ENCODE measurements at regions not wholly inside any gene's neighbourhood (a gene's known extent, or its start where the extent isn't known, plus 50 kb on each side); places are given as distances from the start of the nearest gene placed in this dataset.

DNA sequence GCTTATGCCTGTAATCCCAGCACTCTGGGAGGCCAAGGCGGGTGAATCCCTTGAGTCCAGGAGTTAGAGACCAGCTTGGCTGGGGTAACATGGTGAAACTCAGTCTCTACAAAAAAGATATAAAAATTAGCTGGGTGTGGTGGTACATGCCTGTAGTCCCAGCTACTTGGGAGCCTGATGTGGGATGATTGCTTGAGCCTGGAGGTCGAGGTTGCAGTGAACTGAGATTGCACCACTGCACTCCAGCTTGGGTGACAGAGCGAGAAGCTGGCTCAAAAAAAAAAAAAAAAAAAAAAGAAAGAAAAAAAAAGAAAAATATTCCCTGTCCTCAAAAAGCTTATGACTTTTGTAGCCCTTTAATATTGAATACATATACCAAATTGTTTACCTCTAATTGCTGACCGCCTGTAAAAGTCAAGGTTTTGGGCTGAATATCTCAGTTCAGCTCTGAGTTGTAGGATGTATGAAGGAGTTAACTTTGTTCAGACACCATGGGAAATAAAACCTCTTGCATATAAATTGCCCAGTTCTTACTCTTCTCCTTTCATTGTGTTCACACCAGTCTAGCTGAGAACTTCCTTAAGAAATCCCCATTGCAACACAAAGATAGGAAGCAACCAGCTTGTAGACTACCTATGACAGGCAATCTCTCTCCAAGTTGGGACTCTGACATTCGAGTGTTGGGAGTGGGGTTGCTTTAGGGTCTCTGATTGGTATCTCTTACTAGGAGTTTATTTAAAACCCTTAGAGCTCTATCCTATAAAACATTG lies 97.6 kb upstream of the RASGRP1 start (continued):
- TF ChIP-seq, protein P1, sequence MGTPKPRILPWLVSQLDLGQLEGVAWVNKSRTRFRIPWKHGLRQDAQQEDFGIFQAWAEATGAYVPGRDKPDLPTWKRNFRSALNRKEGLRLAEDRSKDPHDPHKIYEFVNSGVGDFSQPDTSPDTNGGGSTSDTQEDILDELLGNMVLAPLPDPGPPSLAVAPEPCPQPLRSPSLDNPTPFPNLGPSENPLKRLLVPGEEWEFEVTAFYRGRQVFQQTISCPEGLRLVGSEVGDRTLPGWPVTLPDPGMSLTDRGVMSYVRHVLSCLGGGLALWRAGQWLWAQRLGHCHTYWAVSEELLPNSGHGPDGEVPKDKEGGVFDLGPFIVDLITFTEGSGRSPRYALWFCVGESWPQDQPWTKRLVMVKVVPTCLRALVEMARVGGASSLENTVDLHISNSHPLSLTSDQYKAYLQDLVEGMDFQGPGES (IDR thresholded peaks at IDR 0.05; ENCODE audit: low read depth, low read length) = no peak
- TF ChIP-seq GATA2 (CRISPR knock-in tag; IDR thresholded peaks at IDR 0.05) = no peak

DNA sequence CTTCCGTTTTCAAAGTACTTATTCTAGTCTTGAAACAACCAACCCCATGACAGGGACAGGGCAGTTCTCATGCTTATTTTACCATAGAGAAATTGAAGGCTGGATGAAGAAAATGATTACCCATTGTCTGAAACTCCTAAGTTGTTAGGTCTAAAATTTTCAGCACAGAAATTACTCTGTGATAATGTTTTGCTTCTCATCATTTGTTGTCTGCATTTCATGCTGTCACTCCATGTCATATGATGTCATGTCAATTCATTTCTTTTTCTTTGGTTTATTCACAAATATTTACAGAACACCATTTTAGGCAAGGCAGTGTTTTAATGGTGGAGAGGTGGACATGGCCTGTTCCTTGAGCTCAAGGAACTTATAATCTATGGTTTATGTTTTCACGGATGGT lies 98.2 kb upstream of the RASGRP1 start:
- no peaks in the 10 kb centered on the region for H3K9me2 ChIP-seq
- H4K20me1 ChIP-seq (ENCODE audit: insufficient read depth) = no peaks in the 10 kb centered on the region
- TF ChIP-seq YY1 (IDR thresholded peaks at IDR 0.05; ENCODE audit: low read depth) (no peak), GABPA (IDR thresholded peaks at IDR 0.05; ENCODE audit: low read depth) (no peak), POLR2AphosphoS5 (IDR thresholded peaks at IDR 0.05; ENCODE audit: low read depth, low read length) (no peak), EP300 (IDR thresholded peaks at IDR 0.05; ENCODE audit: borderline replicate concordance in 1 of 2, low read depth in 1 of 2, low read length in 1 of 2) (no peak), ELF1 (IDR thresholded peaks at IDR 0.05) (no peak), SMC3 (IDR thresholded peaks at IDR 0.05; ENCODE audit: low read depth, low read length) (no peak), CHD2 (IDR thresholded peaks at IDR 0.05; ENCODE audit: low read length, partially characterized antibody) (no peak), EZH2phosphoT487 (IDR thresholded peaks at IDR 0.05; ENCODE audit: borderline replicate concordance, low read depth) (no peak), RCOR1 (IDR thresholded peaks at IDR 0.05; ENCODE audit: low read length) (no peak), NFIC (IDR thresholded peaks at IDR 0.05; ENCODE audit: borderline replicate concordance) (no peak), MEF2A (IDR thresholded peaks at IDR 0.05; ENCODE audit: borderline replicate concordance, low read depth) (no peak), FOXM1 (IDR thresholded peaks at IDR 0.05; ENCODE audit: low read depth) (no peak), FOXJ3 (CRISPR knock-in tag; IDR thresholded peaks at IDR 0.05) (no peak), TCF12 (IDR thresholded peaks at IDR 0.05) (no peak), TEAD4 (IDR thresholded peaks at IDR 0.05; ENCODE audit: borderline replicate concordance, insufficient read depth) (no peak)
- TF ChIP-seq, protein P2, sequence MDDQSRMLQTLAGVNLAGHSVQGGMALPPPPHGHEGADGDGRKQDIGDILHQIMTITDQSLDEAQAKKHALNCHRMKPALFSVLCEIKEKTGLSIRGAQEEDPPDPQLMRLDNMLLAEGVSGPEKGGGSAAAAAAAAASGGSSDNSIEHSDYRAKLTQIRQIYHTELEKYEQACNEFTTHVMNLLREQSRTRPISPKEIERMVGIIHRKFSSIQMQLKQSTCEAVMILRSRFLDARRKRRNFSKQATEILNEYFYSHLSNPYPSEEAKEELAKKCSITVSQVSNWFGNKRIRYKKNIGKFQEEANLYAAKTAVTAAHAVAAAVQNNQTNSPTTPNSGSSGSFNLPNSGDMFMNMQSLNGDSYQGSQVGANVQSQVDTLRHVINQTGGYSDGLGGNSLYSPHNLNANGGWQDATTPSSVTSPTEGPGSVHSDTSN (IDR thresholded peaks at IDR 0.05) = no peak
- TF ChIP-seq, protein P3, sequence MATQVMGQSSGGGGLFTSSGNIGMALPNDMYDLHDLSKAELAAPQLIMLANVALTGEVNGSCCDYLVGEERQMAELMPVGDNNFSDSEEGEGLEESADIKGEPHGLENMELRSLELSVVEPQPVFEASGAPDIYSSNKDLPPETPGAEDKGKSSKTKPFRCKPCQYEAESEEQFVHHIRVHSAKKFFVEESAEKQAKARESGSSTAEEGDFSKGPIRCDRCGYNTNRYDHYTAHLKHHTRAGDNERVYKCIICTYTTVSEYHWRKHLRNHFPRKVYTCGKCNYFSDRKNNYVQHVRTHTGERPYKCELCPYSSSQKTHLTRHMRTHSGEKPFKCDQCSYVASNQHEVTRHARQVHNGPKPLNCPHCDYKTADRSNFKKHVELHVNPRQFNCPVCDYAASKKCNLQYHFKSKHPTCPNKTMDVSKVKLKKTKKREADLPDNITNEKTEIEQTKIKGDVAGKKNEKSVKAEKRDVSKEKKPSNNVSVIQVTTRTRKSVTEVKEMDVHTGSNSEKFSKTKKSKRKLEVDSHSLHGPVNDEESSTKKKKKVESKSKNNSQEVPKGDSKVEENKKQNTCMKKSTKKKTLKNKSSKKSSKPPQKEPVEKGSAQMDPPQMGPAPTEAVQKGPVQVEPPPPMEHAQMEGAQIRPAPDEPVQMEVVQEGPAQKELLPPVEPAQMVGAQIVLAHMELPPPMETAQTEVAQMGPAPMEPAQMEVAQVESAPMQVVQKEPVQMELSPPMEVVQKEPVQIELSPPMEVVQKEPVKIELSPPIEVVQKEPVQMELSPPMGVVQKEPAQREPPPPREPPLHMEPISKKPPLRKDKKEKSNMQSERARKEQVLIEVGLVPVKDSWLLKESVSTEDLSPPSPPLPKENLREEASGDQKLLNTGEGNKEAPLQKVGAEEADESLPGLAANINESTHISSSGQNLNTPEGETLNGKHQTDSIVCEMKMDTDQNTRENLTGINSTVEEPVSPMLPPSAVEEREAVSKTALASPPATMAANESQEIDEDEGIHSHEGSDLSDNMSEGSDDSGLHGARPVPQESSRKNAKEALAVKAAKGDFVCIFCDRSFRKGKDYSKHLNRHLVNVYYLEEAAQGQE (IDR thresholded peaks at IDR 0.05; ENCODE audit: low read depth, low read length) = no peak
- TF ChIP-seq, protein P4, sequence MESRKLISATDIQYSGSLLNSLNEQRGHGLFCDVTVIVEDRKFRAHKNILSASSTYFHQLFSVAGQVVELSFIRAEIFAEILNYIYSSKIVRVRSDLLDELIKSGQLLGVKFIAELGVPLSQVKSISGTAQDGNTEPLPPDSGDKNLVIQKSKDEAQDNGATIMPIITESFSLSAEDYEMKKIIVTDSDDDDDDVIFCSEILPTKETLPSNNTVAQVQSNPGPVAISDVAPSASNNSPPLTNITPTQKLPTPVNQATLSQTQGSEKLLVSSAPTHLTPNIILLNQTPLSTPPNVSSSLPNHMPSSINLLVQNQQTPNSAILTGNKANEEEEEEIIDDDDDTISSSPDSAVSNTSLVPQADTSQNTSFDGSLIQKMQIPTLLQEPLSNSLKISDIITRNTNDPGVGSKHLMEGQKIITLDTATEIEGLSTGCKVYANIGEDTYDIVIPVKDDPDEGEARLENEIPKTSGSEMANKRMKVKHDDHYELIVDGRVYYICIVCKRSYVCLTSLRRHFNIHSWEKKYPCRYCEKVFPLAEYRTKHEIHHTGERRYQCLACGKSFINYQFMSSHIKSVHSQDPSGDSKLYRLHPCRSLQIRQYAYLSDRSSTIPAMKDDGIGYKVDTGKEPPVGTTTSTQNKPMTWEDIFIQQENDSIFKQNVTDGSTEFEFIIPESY (IDR thresholded peaks at IDR 0.05; ENCODE audit: borderline replicate concordance, low read depth) = no peak
- TF ChIP-seq, protein P5, sequence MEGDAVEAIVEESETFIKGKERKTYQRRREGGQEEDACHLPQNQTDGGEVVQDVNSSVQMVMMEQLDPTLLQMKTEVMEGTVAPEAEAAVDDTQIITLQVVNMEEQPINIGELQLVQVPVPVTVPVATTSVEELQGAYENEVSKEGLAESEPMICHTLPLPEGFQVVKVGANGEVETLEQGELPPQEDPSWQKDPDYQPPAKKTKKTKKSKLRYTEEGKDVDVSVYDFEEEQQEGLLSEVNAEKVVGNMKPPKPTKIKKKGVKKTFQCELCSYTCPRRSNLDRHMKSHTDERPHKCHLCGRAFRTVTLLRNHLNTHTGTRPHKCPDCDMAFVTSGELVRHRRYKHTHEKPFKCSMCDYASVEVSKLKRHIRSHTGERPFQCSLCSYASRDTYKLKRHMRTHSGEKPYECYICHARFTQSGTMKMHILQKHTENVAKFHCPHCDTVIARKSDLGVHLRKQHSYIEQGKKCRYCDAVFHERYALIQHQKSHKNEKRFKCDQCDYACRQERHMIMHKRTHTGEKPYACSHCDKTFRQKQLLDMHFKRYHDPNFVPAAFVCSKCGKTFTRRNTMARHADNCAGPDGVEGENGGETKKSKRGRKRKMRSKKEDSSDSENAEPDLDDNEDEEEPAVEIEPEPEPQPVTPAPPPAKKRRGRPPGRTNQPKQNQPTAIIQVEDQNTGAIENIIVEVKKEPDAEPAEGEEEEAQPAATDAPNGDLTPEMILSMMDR (IDR thresholded peaks at IDR 0.05) = no peak
- H3K4me3 ChIP-seq (ENCODE audit: low read depth in 2 of 2, low read length in 1 of 2) = no peak overlapping the region
- no peak overlapping the region for H2AFZ ChIP-seq (ENCODE audit: low read depth)
- no peak for DNase-seq
- peaks cover 10% of the 10 kb centered on the region for H3K27me3 ChIP-seq (ENCODE audit: insufficient read depth)
- ChIA-PET POLR2A (no interaction called here), CTCF (interaction anchor here (0.7 to 1.5 kb wide), 3 partner anchors 12 to 27 kb away, joined by 3 to 5 read pairs (median 4); no protein-coding TSS in a partner anchor)
- no peak overlapping the region for H3K4me2 ChIP-seq
- H3K36me3 ChIP-seq (replicated peaks in 1 of 2; ENCODE audit: control insufficient read depth in 1 of 2, insufficient read depth in 2 of 2, low read length in 1 of 2) = no peaks in the 10 kb centered on the region
- no peaks in the 10 kb centered on the region for H3F3A ChIP-seq (replicated peaks; ENCODE audit: insufficient read depth)
- no peak overlapping the region for H3K27ac ChIP-seq (ENCODE audit: low read depth in 2 of 2, low read length in 1 of 2)
- H3K4me1 ChIP-seq (ENCODE audit: control insufficient read depth in 1 of 2, insufficient read depth in 2 of 2, low read depth in 1 of 2, low read length in 1 of 2) = no peaks in the 10 kb centered on the region
- H3K9me3 ChIP-seq = no peaks in the 10 kb centered on the region
- H3K9ac ChIP-seq = no peak overlapping the region
- no peaks in the 10 kb centered on the region for H3K79me2 ChIP-seq (ENCODE audit: insufficient read depth)
- WGBS (ENCODE audit: low lambda C conversion rate) = 77% methylated on average over 2 of the region's 2 CpGs

All from SK-N-SH (cell line).